ENCODE measurements at regions not wholly inside any gene's neighbourhood (a gene's known extent, or its start where the extent isn't known, plus 50 kb on each side); places are given as distances from the start of the nearest gene placed in this dataset.

GRCh38 chr21:32183396-32183795 is 95.5 kb downstream of the MIS18A start:
- no peak for DNase-seq

- no peak for DNase-seq
Observed at GRCh38 chr21:32182449-32182848, 96.4 kb downstream of the MIS18A start.

GRCh38 chr21:32181457-32181856 is 97.4 kb downstream of the MIS18A start:
- DNase-seq: no peak

- no peak for DNase-seq
Observed at GRCh38 chr21:32174819-32175218, 104.0 kb downstream of the MIS18A start.

GRCh38 chr21:32173121-32173724 is 105.6 kb downstream of the MIS18A start:
- peak; percentile 39 for DNase-seq

- no peak for DNase-seq
Observed at GRCh38 chr21:32172106-32172505, 106.7 kb downstream of the MIS18A start.

GRCh38 chr21:32167513-32167912 is 111.3 kb downstream of the MIS18A start:
- DNase-seq: no peak

GRCh38 chr21:32163386-32163785 is 115.5 kb downstream of the MIS18A start:
- no peak for DNase-seq

- DNase-seq: no peak
Observed at GRCh38 chr21:32162727-32163320, 116.0 kb downstream of the MIS18A start.

GRCh38 chr21:32155226-32155625 is 123.6 kb downstream of the MIS18A start:
- no peak for DNase-seq

GRCh38 chr21:32147041-32147440 is 131.8 kb downstream of the MIS18A start:
- DNase-seq: peak; percentile 12

- DNase-seq: no peak
Observed at GRCh38 chr21:32144851-32145250, 134.0 kb downstream of the MIS18A start.

- DNase-seq: peak; percentile 88
Observed at GRCh38 chr21:32143241-32143939, 135.5 kb downstream of the MIS18A start.

GRCh38 chr21:32141318-32141633 is 137.6 kb downstream of the MIS18A start:
- DNase-seq: no peak

- DNase-seq: peak; percentile 73
Observed at GRCh38 chr21:32140604-32141317, 138.1 kb downstream of the MIS18A start.

GRCh38 chr21:32140151-32140550 is 138.7 kb downstream of the MIS18A start:
- DNase-seq: peak; percentile 21

GRCh38 chr21:32138658-32139057 is 140.2 kb downstream of the MIS18A start:
- no peak for DNase-seq

GRCh38 chr21:32137931-32138330 is 140.9 kb downstream of the MIS18A start:
- no peak for DNase-seq

- no peak for DNase-seq
Observed at GRCh38 chr21:32137266-32137665, 141.6 kb downstream of the MIS18A start.

GRCh38 chr21:32136546-32136945 is 142.3 kb downstream of the MIS18A start:
- DNase-seq: no peak

GRCh38 chr21:32135401-32136363 is 143.2 kb downstream of the MIS18A start:
- peak; percentile 90 for DNase-seq

- DNase-seq: no peak
Observed at GRCh38 chr21:32134441-32135130, 144.3 kb downstream of the MIS18A start.
